Caco-2 (cell line): ENCODE measurements at regions not wholly inside any gene's neighbourhood (a gene's known extent, or its start where the extent isn't known, plus 50 kb on each side); places are given as distances from the start of the nearest gene placed in this dataset.

ENCODE experiments used
- BruUV-seq: library from RNA; stranded (reverse); fragments of 400-500 nt; replicated peaks from 2 replicates; lab custom pipeline; 2021; lab: Mats Ljungman, UMichigan
- CTCF ChIA-PET: fragments of 300-600 bp; sonication (Branson Sonifier 250); formaldehyde crosslinking; loops from one replicate; lab custom pipeline; 2022; ENCODE audit warnings: antibody characterized with exemption; lab: Charles Lee
- POLR2A ChIA-PET: fragments of 300-600 bp; sonication (Branson Sonifier 250); formaldehyde crosslinking; loops from one replicate; lab custom pipeline; 2022; ENCODE audit warnings: antibody characterized with exemption; lab: Charles Lee
- DNase-seq, 2 experiments: peaks; one replicate each; pipeline versions ENCODE4 v3.0.0 to v3.0.0-alpha.2; 2020 to 2022
- H3K27me3 ChIP-seq: replicated peaks from 2 replicates; pipeline ENCODE4 v1.6.0; 2011; ENCODE audit warnings: low read length; ENCODE audit not compliant: control insufficient read depth, insufficient read depth
- H3K36me3 ChIP-seq: 2 replicates; pipeline ENCODE4 v1.5.1; 2011; ENCODE audit warnings: low read length; ENCODE audit not compliant: control insufficient read depth, insufficient read depth
- H3K4me1 ChIP-seq: fragments of 250-450 bp; sonication (Bioruptor Pico); 2 replicates; pipeline ENCODE4 v1.5.1; 2020; ENCODE audit warnings: mild to moderate bottlenecking
- H3K4me3 ChIP-seq: 2 replicates; pipeline ENCODE4 v1.5.1; 2011; ENCODE audit warnings: low read depth, mild to moderate bottlenecking, control low read depth, low read length
- H3K9me3 ChIP-seq: fragments of 250-450 bp; sonication (Bioruptor Pico); 2 replicates; pipeline ENCODE4 v1.5.1; 2020; ENCODE audit warnings: mild to moderate bottlenecking, moderate library complexity
- H3K27ac Mint-ChIP-seq: one replicate; pipeline ENCODE4 v1.8.0; 2022; ENCODE audit warnings: mixed read lengths; ENCODE audit not compliant: unreplicated experiment
- H3K27me3 Mint-ChIP-seq: one replicate; pipeline ENCODE4 v1.8.0; 2022; ENCODE audit warnings: mixed read lengths; ENCODE audit not compliant: insufficient read depth, unreplicated experiment
- H3K36me3 Mint-ChIP-seq: one replicate; pipeline ENCODE4 v1.8.0; 2022; ENCODE audit warnings: mild to moderate bottlenecking, mixed read lengths; ENCODE audit not compliant: insufficient read depth, unreplicated experiment
- H3K4me1 Mint-ChIP-seq: one replicate; pipeline ENCODE4 v1.8.0; 2022; ENCODE audit warnings: low read depth, mixed read lengths; ENCODE audit not compliant: unreplicated experiment
- H3K4me3 Mint-ChIP-seq: one replicate; pipeline ENCODE4 v1.8.0; 2022; ENCODE audit warnings: mild to moderate bottlenecking, moderate library complexity, mixed read lengths; ENCODE audit not compliant: unreplicated experiment
- H3K9me3 Mint-ChIP-seq: one replicate; pipeline ENCODE4 v1.8.0; 2022; ENCODE audit warnings: mixed read lengths; ENCODE audit not compliant: unreplicated experiment
- CTCF ChIP-seq, 2 experiments: fragments of 200-600 bp in 1 of 2; IDR thresholded peaks; 1 replicate in 1 of 2; 2 replicates in 1 of 2; pipeline versions ENCODE4 v1.5.1 to v1.8.0; 2011 to 2022; ENCODE audit warnings: antibody characterized with exemption in 1 of 2, control low read depth in 1 of 2, inconsistent platforms in 1 of 2, low read depth in 1 of 2, low read length in 1 of 2, mild to moderate bottlenecking in 1 of 2, moderate library complexity in 1 of 2; ENCODE audit not compliant: insufficient read depth in 1 of 2, severe bottlenecking in 1 of 2, unreplicated experiment in 1 of 2
- intact Hi-C: fragments of 100-400 bp; cut with micrococcal nuclease; formaldehyde crosslinking; loops from one replicate; pipeline ENCODE4 v1.10.0; 2022; ENCODE audit not compliant: unreplicated experiment

GRCh38 chr5:163649514-163649913, 144.1 kb downstream of the MAT2B start:
- intact Hi-C loops: no loop called here
- no peaks in the 10 kb centered on the region for H3K36me3 Mint-ChIP-seq
- Histone ChIP-seq H3K36me3 (no peaks in the 10 kb centered on the region), H3K4me3 (no peak overlapping the region), H3K4me1 (no peaks in the 10 kb centered on the region), H3K27me3 (no peaks in the 10 kb centered on the region), H3K9me3 (no peaks in the 10 kb centered on the region)
- no peak for TF ChIP-seq CTCF (IDR thresholded peaks at IDR 0.05; ENCODE audit: insufficient read depth in 1 of 2, low read depth in 1 of 2, low read length in 1 of 2, severe bottlenecking in 1 of 2, unreplicated experiment in 1 of 2)
- no peak for DNase-seq
- POLR2A ChIA-PET: no interaction called here
- H3K4me1 Mint-ChIP-seq: no peaks in the 10 kb centered on the region
- H3K9me3 Mint-ChIP-seq: peaks cover 13% of the 10 kb centered on the region
- no peak overlapping the region for H3K4me3 Mint-ChIP-seq
- no peak overlapping the region for H3K27ac Mint-ChIP-seq
- no peaks in the 10 kb centered on the region for H3K27me3 Mint-ChIP-seq
- CTCF ChIA-PET: no interaction called here
- BruUV-seq: no TSS peak

- no peak for TF ChIP-seq CTCF (IDR thresholded peaks at IDR 0.05; ENCODE audit: insufficient read depth in 1 of 2, low read depth in 1 of 2, low read length in 1 of 2, severe bottlenecking in 1 of 2, unreplicated experiment in 1 of 2)
- H3K36me3 ChIP-seq: no peaks in the 10 kb centered on the region
- no peak overlapping the region for H3K4me3 ChIP-seq
- ChIA-PET POLR2A (no interaction called here), CTCF (no interaction called here)
- no peak for DNase-seq
- no peaks in the 10 kb centered on the region for H3K27me3 ChIP-seq
- Mint-ChIP-seq H3K27me3 (no peaks in the 10 kb centered on the region), H3K9me3 (peaks cover 13% of the 10 kb centered on the region), H3K4me3 (no peak overlapping the region), H3K4me1 (peaks cover 6% of the 10 kb centered on the region), H3K36me3 (no peaks in the 10 kb centered on the region), H3K27ac (no peak overlapping the region)
- no TSS peak for BruUV-seq
- intact Hi-C loops: no loop called here
- no peaks in the 10 kb centered on the region for H3K9me3 ChIP-seq
- H3K4me1 ChIP-seq: no peaks in the 10 kb centered on the region
Measured at GRCh38 chr5:163653526-163653925, 148.1 kb downstream of the MAT2B start.

- H3K27me3 Mint-ChIP-seq: no peaks in the 10 kb centered on the region
- H3K4me3 ChIP-seq: no peak overlapping the region
- H3K27me3 ChIP-seq: no peaks in the 10 kb centered on the region
- H3K4me1 ChIP-seq: peaks cover 7% of the 10 kb centered on the region; the same call in 1 of the 2 replicates
- no peaks in the 10 kb centered on the region for H3K9me3 ChIP-seq
- CTCF ChIA-PET: no interaction called here
- no peak for DNase-seq
- no peak overlapping the region for H3K4me3 Mint-ChIP-seq
- H3K36me3 Mint-ChIP-seq: no peaks in the 10 kb centered on the region
- no peak for TF ChIP-seq CTCF (IDR thresholded peaks at IDR 0.05; ENCODE audit: insufficient read depth in 1 of 2, low read depth in 1 of 2, low read length in 1 of 2, severe bottlenecking in 1 of 2, unreplicated experiment in 1 of 2)
- intact Hi-C loops: no loop called here
- BruUV-seq: no TSS peak
- H3K9me3 Mint-ChIP-seq: peaks cover 4% of the 10 kb centered on the region
- no peaks in the 10 kb centered on the region for H3K36me3 ChIP-seq
- H3K27ac Mint-ChIP-seq: no peak overlapping the region
- POLR2A ChIA-PET: no interaction called here
- peaks cover 11% of the 10 kb centered on the region for H3K4me1 Mint-ChIP-seq
Measured at GRCh38 chr5:163658702-163659567, 153.5 kb downstream of the MAT2B start.
